ENCODE measurements at regions not wholly inside any gene's neighbourhood (a gene's known extent, or its start where the extent isn't known, plus 50 kb on each side); places are given as distances from the start of the nearest gene placed in this dataset.

DNA sequence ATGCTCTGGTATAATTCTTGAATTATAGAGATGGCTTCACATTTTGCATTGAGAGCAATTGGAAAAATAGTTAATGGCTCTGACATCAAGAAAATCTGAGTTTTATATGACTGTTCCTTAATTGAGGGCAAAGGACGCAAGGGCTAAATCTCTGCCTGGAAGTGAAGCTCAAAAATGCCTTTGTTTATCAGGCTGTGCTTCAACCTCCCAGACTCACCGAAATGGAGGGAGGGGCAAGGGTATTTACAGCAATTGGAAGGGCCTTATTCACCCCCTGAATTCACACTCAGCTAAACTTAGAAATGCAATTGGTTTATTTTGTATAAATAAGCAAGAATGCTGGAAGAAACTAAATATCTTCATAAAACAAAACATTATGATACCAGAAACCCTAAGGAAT is 737.2 kb upstream of the MMS22L start:
- ATAC-seq: no peak
- TF ChIP-seq MYB (IDR thresholded peaks at IDR 0.05; ENCODE audit: borderline replicate concordance, low read depth, low read length) (no peak), LARP7 (IDR thresholded peaks at IDR 0.05) (no peak), TBL1XR1 (IDR thresholded peaks at IDR 0.05; ENCODE audit: low read depth, low read length) (no peak), NRF1 (conservative IDR thresholded peaks at IDR 0.05; ENCODE audit: low read depth, low read length) (no peak), HDAC2 (IDR thresholded peaks at IDR 0.05) (no peak), BCL11A (IDR thresholded peaks at IDR 0.05; ENCODE audit: low read depth, low read length) (no peak), SMC3 (IDR thresholded peaks at IDR 0.05; ENCODE audit: borderline replicate concordance, low read length) (no peak), MEF2A (IDR thresholded peaks at IDR 0.05; ENCODE audit: insufficient read depth, low read depth, low read length) (no peak), ESRRA (IDR thresholded peaks at IDR 0.05; ENCODE audit: low read length) (no peak), RUNX3 (IDR thresholded peaks at IDR 0.05; ENCODE audit: low read length) (no peak)
- TF ChIP-seq, protein P1, sequence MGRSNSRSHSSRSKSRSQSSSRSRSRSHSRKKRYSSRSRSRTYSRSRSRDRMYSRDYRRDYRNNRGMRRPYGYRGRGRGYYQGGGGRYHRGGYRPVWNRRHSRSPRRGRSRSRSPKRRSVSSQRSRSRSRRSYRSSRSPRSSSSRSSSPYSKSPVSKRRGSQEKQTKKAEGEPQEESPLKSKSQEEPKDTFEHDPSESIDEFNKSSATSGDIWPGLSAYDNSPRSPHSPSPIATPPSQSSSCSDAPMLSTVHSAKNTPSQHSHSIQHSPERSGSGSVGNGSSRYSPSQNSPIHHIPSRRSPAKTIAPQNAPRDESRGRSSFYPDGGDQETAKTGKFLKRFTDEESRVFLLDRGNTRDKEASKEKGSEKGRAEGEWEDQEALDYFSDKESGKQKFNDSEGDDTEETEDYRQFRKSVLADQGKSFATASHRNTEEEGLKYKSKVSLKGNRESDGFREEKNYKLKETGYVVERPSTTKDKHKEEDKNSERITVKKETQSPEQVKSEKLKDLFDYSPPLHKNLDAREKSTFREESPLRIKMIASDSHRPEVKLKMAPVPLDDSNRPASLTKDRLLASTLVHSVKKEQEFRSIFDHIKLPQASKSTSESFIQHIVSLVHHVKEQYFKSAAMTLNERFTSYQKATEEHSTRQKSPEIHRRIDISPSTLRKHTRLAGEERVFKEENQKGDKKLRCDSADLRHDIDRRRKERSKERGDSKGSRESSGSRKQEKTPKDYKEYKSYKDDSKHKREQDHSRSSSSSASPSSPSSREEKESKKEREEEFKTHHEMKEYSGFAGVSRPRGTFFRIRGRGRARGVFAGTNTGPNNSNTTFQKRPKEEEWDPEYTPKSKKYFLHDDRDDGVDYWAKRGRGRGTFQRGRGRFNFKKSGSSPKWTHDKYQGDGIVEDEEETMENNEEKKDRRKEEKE (IDR thresholded peaks at IDR 0.05): no peak
- TF ChIP-seq, protein P2, sequence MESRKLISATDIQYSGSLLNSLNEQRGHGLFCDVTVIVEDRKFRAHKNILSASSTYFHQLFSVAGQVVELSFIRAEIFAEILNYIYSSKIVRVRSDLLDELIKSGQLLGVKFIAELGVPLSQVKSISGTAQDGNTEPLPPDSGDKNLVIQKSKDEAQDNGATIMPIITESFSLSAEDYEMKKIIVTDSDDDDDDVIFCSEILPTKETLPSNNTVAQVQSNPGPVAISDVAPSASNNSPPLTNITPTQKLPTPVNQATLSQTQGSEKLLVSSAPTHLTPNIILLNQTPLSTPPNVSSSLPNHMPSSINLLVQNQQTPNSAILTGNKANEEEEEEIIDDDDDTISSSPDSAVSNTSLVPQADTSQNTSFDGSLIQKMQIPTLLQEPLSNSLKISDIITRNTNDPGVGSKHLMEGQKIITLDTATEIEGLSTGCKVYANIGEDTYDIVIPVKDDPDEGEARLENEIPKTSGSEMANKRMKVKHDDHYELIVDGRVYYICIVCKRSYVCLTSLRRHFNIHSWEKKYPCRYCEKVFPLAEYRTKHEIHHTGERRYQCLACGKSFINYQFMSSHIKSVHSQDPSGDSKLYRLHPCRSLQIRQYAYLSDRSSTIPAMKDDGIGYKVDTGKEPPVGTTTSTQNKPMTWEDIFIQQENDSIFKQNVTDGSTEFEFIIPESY (IDR thresholded peaks at IDR 0.05): no peak
- TF ChIP-seq, protein P3, sequence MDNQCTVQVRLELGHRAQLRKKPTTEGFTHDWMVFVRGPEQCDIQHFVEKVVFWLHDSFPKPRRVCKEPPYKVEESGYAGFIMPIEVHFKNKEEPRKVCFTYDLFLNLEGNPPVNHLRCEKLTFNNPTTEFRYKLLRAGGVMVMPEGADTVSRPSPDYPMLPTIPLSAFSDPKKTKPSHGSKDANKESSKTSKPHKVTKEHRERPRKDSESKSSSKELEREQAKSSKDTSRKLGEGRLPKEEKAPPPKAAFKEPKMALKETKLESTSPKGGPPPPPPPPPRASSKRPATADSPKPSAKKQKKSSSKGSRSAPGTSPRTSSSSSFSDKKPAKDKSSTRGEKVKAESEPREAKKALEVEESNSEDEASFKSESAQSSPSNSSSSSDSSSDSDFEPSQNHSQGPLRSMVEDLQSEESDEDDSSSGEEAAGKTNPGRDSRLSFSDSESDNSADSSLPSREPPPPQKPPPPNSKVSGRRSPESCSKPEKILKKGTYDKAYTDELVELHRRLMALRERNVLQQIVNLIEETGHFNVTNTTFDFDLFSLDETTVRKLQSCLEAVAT (IDR thresholded peaks at IDR 0.05): no peak
- TF ChIP-seq, protein P4, sequence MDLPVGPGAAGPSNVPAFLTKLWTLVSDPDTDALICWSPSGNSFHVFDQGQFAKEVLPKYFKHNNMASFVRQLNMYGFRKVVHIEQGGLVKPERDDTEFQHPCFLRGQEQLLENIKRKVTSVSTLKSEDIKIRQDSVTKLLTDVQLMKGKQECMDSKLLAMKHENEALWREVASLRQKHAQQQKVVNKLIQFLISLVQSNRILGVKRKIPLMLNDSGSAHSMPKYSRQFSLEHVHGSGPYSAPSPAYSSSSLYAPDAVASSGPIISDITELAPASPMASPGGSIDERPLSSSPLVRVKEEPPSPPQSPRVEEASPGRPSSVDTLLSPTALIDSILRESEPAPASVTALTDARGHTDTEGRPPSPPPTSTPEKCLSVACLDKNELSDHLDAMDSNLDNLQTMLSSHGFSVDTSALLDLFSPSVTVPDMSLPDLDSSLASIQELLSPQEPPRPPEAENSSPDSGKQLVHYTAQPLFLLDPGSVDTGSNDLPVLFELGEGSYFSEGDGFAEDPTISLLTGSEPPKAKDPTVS (IDR thresholded peaks at IDR 0.05; ENCODE audit: low read depth, low read length): no peak
- TF ChIP-seq, protein P5, sequence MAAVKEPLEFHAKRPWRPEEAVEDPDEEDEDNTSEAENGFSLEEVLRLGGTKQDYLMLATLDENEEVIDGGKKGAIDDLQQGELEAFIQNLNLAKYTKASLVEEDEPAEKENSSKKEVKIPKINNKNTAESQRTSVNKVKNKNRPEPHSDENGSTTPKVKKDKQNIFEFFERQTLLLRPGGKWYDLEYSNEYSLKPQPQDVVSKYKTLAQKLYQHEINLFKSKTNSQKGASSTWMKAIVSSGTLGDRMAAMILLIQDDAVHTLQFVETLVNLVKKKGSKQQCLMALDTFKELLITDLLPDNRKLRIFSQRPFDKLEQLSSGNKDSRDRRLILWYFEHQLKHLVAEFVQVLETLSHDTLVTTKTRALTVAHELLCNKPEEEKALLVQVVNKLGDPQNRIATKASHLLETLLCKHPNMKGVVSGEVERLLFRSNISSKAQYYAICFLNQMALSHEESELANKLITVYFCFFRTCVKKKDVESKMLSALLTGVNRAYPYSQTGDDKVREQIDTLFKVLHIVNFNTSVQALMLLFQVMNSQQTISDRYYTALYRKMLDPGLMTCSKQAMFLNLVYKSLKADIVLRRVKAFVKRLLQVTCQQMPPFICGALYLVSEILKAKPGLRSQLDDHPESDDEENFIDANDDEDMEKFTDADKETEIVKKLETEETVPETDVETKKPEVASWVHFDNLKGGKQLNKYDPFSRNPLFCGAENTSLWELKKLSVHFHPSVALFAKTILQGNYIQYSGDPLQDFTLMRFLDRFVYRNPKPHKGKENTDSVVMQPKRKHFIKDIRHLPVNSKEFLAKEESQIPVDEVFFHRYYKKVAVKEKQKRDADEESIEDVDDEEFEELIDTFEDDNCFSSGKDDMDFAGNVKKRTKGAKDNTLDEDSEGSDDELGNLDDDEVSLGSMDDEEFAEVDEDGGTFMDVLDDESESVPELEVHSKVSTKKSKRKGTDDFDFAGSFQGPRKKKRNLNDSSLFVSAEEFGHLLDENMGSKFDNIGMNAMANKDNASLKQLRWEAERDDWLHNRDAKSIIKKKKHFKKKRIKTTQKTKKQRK (IDR thresholded peaks at IDR 0.05; ENCODE audit: low read depth, low read length): no peak

More for the DNA sequence above, 737.2 kb upstream of the MMS22L start:
- ChIA-PET SMC1A (ENCODE audit: uncharacterized antibody, unreplicated experiment) (no interaction called here), CTCF (no interaction called here), POLR2A (no interaction called here), RAD21 (ENCODE audit: unreplicated experiment) (no interaction called here)
- no peak for FAIRE-seq
- no TSS peak for BruUV-seq (replicated peaks)
- 0% methylated on average over 2 of the region's 2 CpGs for WGBS (ENCODE audit: insufficient coverage, insufficient replicate concordance, low lambda C conversion rate, missing lambda C conversion rate)
- in situ Hi-C loops (cut with MboI) (no loop called here), intact Hi-C loops (cut with micrococcal nuclease; ENCODE audit: unreplicated experiment) (no loop called here)
- Histone ChIP-seq H3K79me2 (ENCODE audit: control insufficient read depth, insufficient read depth, low read length) (no peaks in the 10 kb centered on the region), H3K4me3 (no peak overlapping the region), H2AFZ (ENCODE audit: control insufficient read depth, low read depth, low read length) (no peak overlapping the region), H4K20me1 (ENCODE audit: control insufficient read depth, insufficient read depth) (no peaks in the 10 kb centered on the region), H3K4me2 (ENCODE audit: control insufficient read depth, insufficient read depth) (no peak overlapping the region), H3K27ac (ENCODE audit: control insufficient read depth, insufficient read depth) (no peak overlapping the region), H3K36me3 (ENCODE audit: control insufficient read depth in 2 of 2, insufficient read depth in 2 of 2, low read length in 1 of 2) (no peaks in the 10 kb centered on the region), H3K9ac (ENCODE audit: control insufficient read depth, insufficient read depth, low read length) (no peak overlapping the region), H3K4me1 (ENCODE audit: control insufficient read depth, insufficient read depth, low read length) (no peaks in the 10 kb centered on the region), H3K9me3 (replicated peaks; ENCODE audit: control insufficient read depth, insufficient read depth, low read length) (no peaks in the 10 kb centered on the region), H3K27me3 (replicated peaks in 1 of 2; ENCODE audit: control insufficient read depth in 2 of 2, insufficient read depth in 2 of 2, low read length in 1 of 2) (no peaks in the 10 kb centered on the region)
- no peak for DNase-seq (ENCODE audit: low read depth, low spot score)

Measured in GM12878 (cell line).